Skeletal muscle tissue (tissue), 3 donors: ENCODE measurements at regions not wholly inside any gene's neighbourhood (a gene's known extent, or its start where the extent isn't known, plus 50 kb on each side); places are given as distances from the start of the nearest gene placed in this dataset.
A peak's percentile ranks its signal among the peaks of the same experiment; 100 is the strongest.
"Not testable (repeated sequence)": the region's sequence is repeated elsewhere in the genome, so short reads cannot be mapped to it uniquely, and the experiment has no call there.

Source experiments
- H3K27ac ChIP-seq: one replicate; pipeline ENCODE4 v1.7.0; 2013; ENCODE audit warnings: mild to moderate bottlenecking, low read depth, low read length, inconsistent platforms
- H3K27me3 ChIP-seq, 3 donors: one replicate each; pipeline ENCODE4 v1.7.0; 2013; ENCODE audit warnings: low read length in 3 of 3; ENCODE audit not compliant: control insufficient read depth in 3 of 3, insufficient read depth in 3 of 3
- H3K36me3 ChIP-seq, 3 donors: one replicate each; pipeline ENCODE4 v1.7.0; 2013; ENCODE audit warnings: low read length in 3 of 3; ENCODE audit not compliant: control insufficient read depth in 3 of 3, insufficient read depth in 3 of 3
- H3K4me1 ChIP-seq, 3 donors: one replicate each; pipeline ENCODE4 v1.7.0; 2013; ENCODE audit warnings: low read length in 3 of 3, mild to moderate bottlenecking in 3 of 3; ENCODE audit not compliant: control insufficient read depth in 3 of 3, insufficient read depth in 3 of 3
- H3K4me3 ChIP-seq, 3 donors: one replicate each; pipeline ENCODE4 v1.7.0; 2013; ENCODE audit warnings: low read length in 3 of 3
- H3K9ac ChIP-seq, 3 donors: one replicate each; pipeline ENCODE4 v1.7.0; 2013; ENCODE audit warnings: low read length in 3 of 3, mild to moderate bottlenecking in 3 of 3, moderate library complexity in 2 of 3, low read depth in 1 of 3
- H3K9me3 ChIP-seq, 3 donors: one replicate each; pipeline ENCODE4 v1.7.0; 2013; ENCODE audit warnings: low read length in 3 of 3; ENCODE audit not compliant: control insufficient read depth in 3 of 3
- donor health status: Osteomylitis.

- not testable (repeated sequence) for H3K4me3 ChIP-seq, H3K36me3 ChIP-seq, H3K9ac ChIP-seq, H3K27ac ChIP-seq, H3K4me1 ChIP-seq, H3K9me3 ChIP-seq, H3K27me3 ChIP-seq
Measured at GRCh38 chr2:234351866-234352265, 145.0 kb downstream of the ARL4C start.

GRCh38 chr2:234348081-234348480, 148.8 kb downstream of the ARL4C start:
- H3K9ac ChIP-seq, result no peak overlapping the region
- H3K9me3 ChIP-seq, result peaks cover 0 to under 1% (median 0%) of the 10 kb centered on the region in 3 donors

GRCh38 chr2:234345921-234346320, 151.0 kb downstream of the ARL4C start:
- H3K27me3 ChIP-seq, result no peaks in the 10 kb centered on the region
- no peak overlapping the region for H3K27ac ChIP-seq
- no peaks in the 10 kb centered on the region for H3K4me1 ChIP-seq
- no peaks in the 10 kb centered on the region for H3K9me3 ChIP-seq
- H3K4me3 ChIP-seq, result no peak overlapping the region
- H3K36me3 ChIP-seq, result no peaks in the 10 kb centered on the region
- H3K9ac ChIP-seq, result no peak overlapping the region

More at GRCh38 chr2:234348081-234348480, 148.8 kb downstream of the ARL4C start:
- Histone ChIP-seq H3K27ac (peak overlapping the region; percentile 22), H3K4me3 (no peak overlapping the region), H3K36me3 (no peaks in the 10 kb centered on the region), H3K4me1 (no peaks in the 10 kb centered on the region), H3K27me3 (no peaks in the 10 kb centered on the region)

GRCh38 chr2:234344012-234344411, 152.9 kb downstream of the ARL4C start:
- no peak overlapping the region for H3K27ac ChIP-seq
- no peaks in the 10 kb centered on the region for H3K36me3 ChIP-seq
- no peak overlapping the region for H3K4me3 ChIP-seq
- no peaks in the 10 kb centered on the region for H3K9me3 ChIP-seq
- H3K9ac ChIP-seq, result no peak overlapping the region
- no peaks in the 10 kb centered on the region for H3K4me1 ChIP-seq
- H3K27me3 ChIP-seq, result no peaks in the 10 kb centered on the region

- H3K36me3 ChIP-seq, result no peaks in the 10 kb centered on the region
- no peaks in the 10 kb centered on the region for H3K27me3 ChIP-seq
- H3K9ac ChIP-seq, result no peak overlapping the region
- no peaks in the 10 kb centered on the region for H3K4me1 ChIP-seq
- no peak overlapping the region for H3K27ac ChIP-seq
- no peak overlapping the region for H3K4me3 ChIP-seq
- H3K9me3 ChIP-seq, result no peaks in the 10 kb centered on the region
Measured at GRCh38 chr2:234343372-234343771, 153.5 kb downstream of the ARL4C start.

- H3K9me3 ChIP-seq, result no peaks in the 10 kb centered on the region
Measured at GRCh38 chr2:234341306-234341985, 155.4 kb downstream of the ARL4C start.

GRCh38 chr2:234339501-234339900, 157.4 kb downstream of the ARL4C start:
- no peak overlapping the region for H3K4me3 ChIP-seq
- H3K9me3 ChIP-seq, result no peaks in the 10 kb centered on the region
- no peaks in the 10 kb centered on the region for H3K36me3 ChIP-seq
- peaks cover 5 to 9% (median 7%) of the 10 kb centered on the region in 3 donors for H3K4me1 ChIP-seq
- no peak overlapping the region for H3K9ac ChIP-seq
- no peak overlapping the region for H3K27ac ChIP-seq
- peaks cover 0 to 3% (median 0%) of the 10 kb centered on the region in 3 donors for H3K27me3 ChIP-seq

More at GRCh38 chr2:234341306-234341985, 155.4 kb downstream of the ARL4C start:
- Histone ChIP-seq H3K27ac (no peak overlapping the region), H3K4me3 (no peak overlapping the region), H3K27me3 (no peaks in the 10 kb centered on the region), H3K36me3 (no peaks in the 10 kb centered on the region), H3K9ac (no peak overlapping the region), H3K4me1 (no peaks in the 10 kb centered on the region)

- Histone ChIP-seq H3K9me3 (no peaks in the 10 kb centered on the region), H3K27me3 (peaks cover 0 to 3% (median 0%) of the 10 kb centered on the region in 3 donors), H3K4me3 (no peak overlapping the region), H3K4me1 (peaks cover 5 to 11% (median 7%) of the 10 kb centered on the region in 3 donors), H3K27ac (no peak overlapping the region), H3K9ac (no peak overlapping the region), H3K36me3 (no peaks in the 10 kb centered on the region)
Measured at GRCh38 chr2:234339011-234339410, 157.9 kb downstream of the ARL4C start.

GRCh38 chr2:234335661-234336228, 161.1 kb downstream of the ARL4C start:
- Histone ChIP-seq H3K27ac (peak overlapping the region; percentile 49), H3K36me3 (no peaks in the 10 kb centered on the region), H3K4me3 (peak overlapping the region; percentile 7 to 45 (median 41)), H3K27me3 (peaks cover 0 to 6% (median 3%) of the 10 kb centered on the region in 3 donors), H3K4me1 (peaks cover 5 to 11% (median 7%) of the 10 kb centered on the region in 3 donors), H3K9ac (peak overlapping the region in 2 of 3 donors; percentile 17 to 62), H3K9me3 (no peaks in the 10 kb centered on the region)

- Histone ChIP-seq H3K4me3 (no peak overlapping the region), H3K36me3 (no peaks in the 10 kb centered on the region), H3K27ac (no peak overlapping the region), H3K9me3 (no peaks in the 10 kb centered on the region), H3K4me1 (peaks cover 5 to 11% (median 7%) of the 10 kb centered on the region in 3 donors), H3K27me3 (peaks cover 0 to 6% (median 3%) of the 10 kb centered on the region in 3 donors), H3K9ac (no peak overlapping the region)
Measured at GRCh38 chr2:234334756-234335155, 162.1 kb downstream of the ARL4C start.
